H1 (cell line): ENCODE measurements at regions not wholly inside any gene's neighbourhood (a gene's known extent, or its start where the extent isn't known, plus 50 kb on each side); places are given as distances from the start of the nearest gene placed in this dataset.
A peak's percentile ranks its signal among the peaks of the same experiment; 100 is the strongest.

Experiments
- CTCF ChIA-PET: fragments of 300-600 bp; sonication (Branson Sonifier 250); formaldehyde crosslinking; loops from one replicate; lab custom pipeline; 2021; ENCODE audit not compliant: partially characterized antibody; lab: Charles Lee
- POLR2A ChIA-PET: fragments of 300-600 bp; sonication (Branson Sonifier 250); formaldehyde crosslinking; loops from one replicate; lab custom pipeline; 2021; ENCODE audit warnings: inconsistent platforms; ENCODE audit not compliant: partially characterized antibody; lab: Charles Lee
- DNase-seq, 2 experiments: peaks; one replicate each; pipeline versions ENCODE4 v3.0.0 to v3.0.0-alpha.2; 2010 to 2022; ENCODE audit warnings: low spot score in 2 of 2, low read depth in 1 of 2, mixed read lengths in 1 of 2
- FAIRE-seq: peaks from 2 replicates; lab custom pipeline; 2011; peaks lifted over from hg19 to GRCh38; lab: Jason Lieb, UNC
- H2AFZ ChIP-seq: 2 replicates; pipeline ENCODE4 v1.8.1; 2012; ENCODE audit warnings: low read length, inconsistent platforms
- H2AK5ac ChIP-seq: 2 replicates; pipeline ENCODE4 v1.6.1; 2013; ENCODE audit warnings: low read depth, low read length
- H2BK120ac ChIP-seq: replicated peaks from 2 replicates; pipeline ENCODE3; 2013; ENCODE audit warnings: low read depth, low read length, inconsistent platforms
- H2BK12ac ChIP-seq: 2 replicates; pipeline ENCODE4 v1.6.1; 2013; ENCODE audit warnings: low read depth, low read length
- H2BK15ac ChIP-seq: 2 replicates; pipeline ENCODE4 v1.6.1; 2013; ENCODE audit warnings: low read length
- H2BK20ac ChIP-seq: 2 replicates; pipeline ENCODE4 v1.6.1; 2013; ENCODE audit warnings: low read length
- H2BK5ac ChIP-seq: 2 replicates; pipeline ENCODE4 v1.6.1; 2013; ENCODE audit warnings: low read depth, low read length
- H3K14ac ChIP-seq: 2 replicates; pipeline ENCODE4 v1.6.1; 2013; ENCODE audit warnings: inconsistent platforms; ENCODE audit not compliant: insufficient read length
- H3K18ac ChIP-seq: 2 replicates; pipeline ENCODE4 v1.6.1; 2013; ENCODE audit warnings: low read length; ENCODE audit errors: extremely low read depth
- H3K23ac ChIP-seq: 2 replicates; pipeline ENCODE4 v1.6.1; 2013; ENCODE audit warnings: inconsistent platforms; ENCODE audit not compliant: insufficient read length
- H3K23me2 ChIP-seq: 2 replicates; pipeline ENCODE4 v1.6.1; 2013; ENCODE audit warnings: low read depth, low read length
- H3K27ac ChIP-seq: 2 replicates; pipeline ENCODE4 v1.6.1; 2011; ENCODE audit warnings: low read depth, low read length, inconsistent platforms
- H3K27me3 ChIP-seq, 4 experiments: replicated peaks in 1 of 4; 1 replicate in 1 of 4; 2 replicates in 3 of 4; pipeline versions ENCODE4 v1.6.1 to v1.8.1; 2011 to 2013; ENCODE audit warnings: low read length in 3 of 4, mild to moderate bottlenecking in 3 of 4, inconsistent platforms in 2 of 4, mixed read lengths in 2 of 4, moderate library complexity in 1 of 4; ENCODE audit not compliant: control insufficient read depth in 3 of 4, insufficient read depth in 3 of 4; ENCODE audit errors: extremely low read depth in 1 of 4
- H3K36me3 ChIP-seq, 4 experiments: 2 replicates each; pipeline versions ENCODE4 v1.6.1 to v1.8.1; 2011 to 2013; ENCODE audit warnings: mild to moderate bottlenecking in 4 of 4, low read length in 3 of 4, moderate library complexity in 2 of 4, control low read depth in 1 of 4, inconsistent platforms in 1 of 4; ENCODE audit not compliant: insufficient read depth in 4 of 4, control insufficient read depth in 2 of 4
- H3K4ac ChIP-seq: replicated peaks from 2 replicates; pipeline ENCODE3; 2013; ENCODE audit warnings: low read length, low read depth, mixed read lengths, inconsistent platforms; ENCODE audit not compliant: insufficient read length
- H3K4me1 ChIP-seq, 4 experiments: replicated peaks in 1 of 4; 1 replicate in 1 of 4; 2 replicates in 3 of 4; pipeline versions ENCODE4 v1.6.1 to v1.8.1; 2011 to 2013; ENCODE audit warnings: low read length in 3 of 4, inconsistent platforms in 2 of 4, mixed read lengths in 1 of 4; ENCODE audit not compliant: insufficient read depth in 4 of 4, control insufficient read depth in 3 of 4
- H3K4me2 ChIP-seq, 2 experiments: 2 replicates each; pipeline versions ENCODE4 v1.6.1 to v1.8.1; 2011 to 2013; ENCODE audit warnings: low read depth in 2 of 2, low read length in 2 of 2, control low read depth in 1 of 2, inconsistent platforms in 1 of 2, mild to moderate bottlenecking in 1 of 2; ENCODE audit not compliant: insufficient read depth in 1 of 2
- H3K4me3 ChIP-seq, 4 experiments: fragments of 200-600, 300-600 bp in 1 of 4; sonication (generic), shearing (Covaris generic), sonication (Bioruptor Twin) in 1 of 4; 2 replicates each; pipeline versions ENCODE4 v1.5.1 to v1.8.1; 2011 to 2016; ENCODE audit warnings: low read length in 4 of 4, low read depth in 3 of 4, control low read depth in 2 of 4, inconsistent platforms in 2 of 4, mild to moderate bottlenecking in 2 of 4, mixed read lengths in 1 of 4, moderate library complexity in 1 of 4; ENCODE audit not compliant: insufficient read depth in 2 of 4; ENCODE audit errors: extremely low read depth in 1 of 4
- H3K56ac ChIP-seq: replicated peaks from 2 replicates; pipeline ENCODE3; 2013; ENCODE audit warnings: low read depth, mild to moderate bottlenecking, mixed read lengths, low read length, inconsistent platforms; ENCODE audit not compliant: insufficient read length
- H3K79me1 ChIP-seq: 2 replicates; pipeline ENCODE4 v1.6.1; 2013; ENCODE audit warnings: low read depth, low read length, control low read depth
- H3K79me2 ChIP-seq, 2 experiments: 2 replicates each; pipeline versions ENCODE4 v1.6.1 to v1.8.1; 2012 to 2013; ENCODE audit warnings: low read length in 2 of 2, mild to moderate bottlenecking in 2 of 2, inconsistent platforms in 1 of 2; ENCODE audit not compliant: insufficient read depth in 2 of 2, control insufficient read depth in 1 of 2
- H3K9ac ChIP-seq, 4 experiments: replicated peaks in 1 of 4; 1 replicate in 1 of 4; 2 replicates in 3 of 4; pipeline versions ENCODE4 v1.6.1 to v1.8.1; 2011 to 2013; ENCODE audit warnings: low read depth in 3 of 4, low read length in 3 of 4, control low read depth in 2 of 4, mild to moderate bottlenecking in 2 of 4, moderate library complexity in 2 of 4, inconsistent platforms in 1 of 4; ENCODE audit errors: extremely low read depth in 1 of 4
- H3K9me3 ChIP-seq, 2 experiments: 2 replicates each; pipeline versions ENCODE4 v1.6.1 to v1.8.1; 2012 to 2013; ENCODE audit warnings: mild to moderate bottlenecking in 2 of 2, moderate library complexity in 2 of 2, control low read depth in 1 of 2, inconsistent platforms in 1 of 2, low read depth in 1 of 2, low read length in 1 of 2, mixed read lengths in 1 of 2; ENCODE audit not compliant: insufficient read depth in 2 of 2
- H4K20me1 ChIP-seq, 2 experiments: replicated peaks in 1 of 2; 2 replicates each; pipeline versions ENCODE3 to v1.8.1; 2011 to 2013; ENCODE audit warnings: inconsistent platforms in 2 of 2, low read length in 2 of 2, mild to moderate bottlenecking in 1 of 2; ENCODE audit not compliant: insufficient read depth in 2 of 2, control insufficient read depth in 1 of 2
- H4K5ac ChIP-seq: 2 replicates; pipeline ENCODE4 v1.6.1; 2013; ENCODE audit warnings: low read length, low read depth, mixed read lengths, inconsistent platforms; ENCODE audit not compliant: insufficient read length
- H4K8ac ChIP-seq: 2 replicates; pipeline ENCODE4 v1.8.0; 2013; ENCODE audit warnings: mild to moderate bottlenecking, moderate library complexity, low read length, inconsistent platforms; ENCODE audit not compliant: insufficient read depth; ENCODE audit errors: extremely low read depth
- H4K91ac ChIP-seq: replicated peaks from 2 replicates; pipeline ENCODE3; 2013; ENCODE audit warnings: low read length, mixed read lengths, inconsistent platforms; ENCODE audit not compliant: insufficient read length
- CEBPB ChIP-seq: IDR thresholded peaks from 2 replicates; pipeline ENCODE4 v1.6.1; 2012; ENCODE audit warnings: low read depth, low read length
- SP1 ChIP-seq: IDR thresholded peaks from 2 replicates; pipeline ENCODE4 v1.6.1; 2011; ENCODE audit warnings: low read depth, low read length
- SP2 ChIP-seq: IDR thresholded peaks from 2 replicates; pipeline ENCODE4 v1.6.1; 2012; ENCODE audit warnings: mild to moderate bottlenecking, low read length, inconsistent platforms
- SP4 ChIP-seq: IDR thresholded peaks from 2 replicates; pipeline ENCODE4 v1.6.1; 2012; ENCODE audit warnings: low read length, inconsistent platforms
- SRF ChIP-seq: IDR thresholded peaks from 2 replicates; pipeline ENCODE4 v1.6.1; 2011; ENCODE audit warnings: mild to moderate bottlenecking, low read depth, low read length, moderate library complexity
- YY1 ChIP-seq: IDR thresholded peaks from 2 replicates; pipeline ENCODE4 v1.6.1; 2011; ENCODE audit warnings: low read depth, mild to moderate bottlenecking, low read length
- ZNF274 ChIP-seq: IDR thresholded peaks from 2 replicates; pipeline ENCODE4 v1.7.0; 2012; ENCODE audit warnings: low read length, borderline replicate concordance; ENCODE audit errors: extremely low read depth
- WGBS, 2 experiments: shearing (Covaris generic) in 1 of 2; methylation state at CpG; one replicate each; pipeline versions ENCODE4 v1.1.6 to v1.1.7; 2013 to 2015; ENCODE audit warnings: low lambda C conversion rate in 2 of 2, mixed read lengths in 2 of 2, inconsistent platforms in 1 of 2, low coverage in 1 of 2, missing lambda C conversion rate in 1 of 2; ENCODE audit not compliant: insufficient replicate concordance in 2 of 2, insufficient coverage in 1 of 2, insufficient read length in 1 of 2; ENCODE audit errors: extremely low coverage in 1 of 2, missing lambda C conversion rate in 1 of 2; 5-methylcytosine and 5-hydroxymethylcytosine counted together

GRCh38 chr21:17436626-17437111 is 76.2 kb upstream of the CXADR start:
- Histone ChIP-seq H3K79me2 (no peaks in the 10 kb centered on the region), H3K4me2 (no peak overlapping the region), H3K23ac (no peak overlapping the region), H3K9me3 (no peaks in the 10 kb centered on the region), H2BK12ac (no peak overlapping the region), H3K9ac (no peak overlapping the region), H3K23me2 (no peaks in the 10 kb centered on the region; the same call in 1 of the 2 replicates), H4K5ac (no peak overlapping the region), H3K27ac (no peak overlapping the region), H2AK5ac (no peak overlapping the region), H3K79me1 (no peaks in the 10 kb centered on the region), H4K91ac (no peak overlapping the region), H2BK120ac (no peak overlapping the region), H2BK5ac (no peak overlapping the region), H3K4me1 (peaks cover 0 to 13% (median 6%) of the 10 kb centered on the region in 4 experiments; a peak in 3 of 7 replicates), H4K20me1 (no peaks in the 10 kb centered on the region), H3K14ac (no peak overlapping the region), H2AFZ (peak overlapping the region; percentile 58; the same call in 1 of the 2 replicates), H3K18ac (no peak overlapping the region; the same call in 1 of the 2 replicates), H3K36me3 (no peaks in the 10 kb centered on the region), H4K8ac (no peak overlapping the region), H3K4ac (no peak overlapping the region), H3K27me3 (no peaks in the 10 kb centered on the region), H2BK20ac (no peak overlapping the region), H3K56ac (no peak overlapping the region), H3K4me3 (no peak overlapping the region), H2BK15ac (no peak overlapping the region)
- CTCF ChIA-PET = interaction anchor here (0.5 to 0.6 kb wide), 3 partner anchors 14 to 129 kb away, joined by 3 read pairs; no protein-coding TSS in a partner anchor
- FAIRE-seq (no peak), DNase-seq (no peak)
- POLR2A ChIA-PET = interaction anchor here (1.1 kb wide), 1 partner anchor 16 kb away, joined by 3 read pairs; no protein-coding TSS in a partner anchor
- 87% methylated on average over 4 of the region's 4 CpGs; no CpG with 5 or more reads in 1 of the 2 experiments for WGBS, 2 experiments
- TF ChIP-seq ZNF274 (no peak), SP2 (no peak), SP1 (no peak), SP4 (no peak), SRF (no peak), CEBPB (no peak), YY1 (no peak)
